Tibial artery (tissue), 4 donors: ENCODE measurements at regions not wholly inside any gene's neighbourhood (a gene's known extent, or its start where the extent isn't known, plus 50 kb on each side); places are given as distances from the start of the nearest gene placed in this dataset.

Experiments
- DNase-seq, 2 donors: peaks; one replicate each; pipeline ENCODE4 v3.0.0-alpha.2; 2019
- H3K27ac ChIP-seq, 2 donors: fragments of 200-600 bp; sonication (generic) in 1 of 2; 1 replicate in 1 of 2; 2 replicates in 1 of 2; pipeline ENCODE4 v1.5.1; 2018 to 2019; ENCODE audit warnings: mild to moderate bottlenecking in 1 of 2
- H3K27me3 ChIP-seq, 2 donors: fragments of 200-600 bp; sonication (generic) in 1 of 2; one replicate each; pipeline versions ENCODE4 v1.5.1 to v1.6.0; 2016 to 2019
- H3K36me3 ChIP-seq, 3 donors: fragments of 200-600 bp; sonication (generic) in 2 of 3; one replicate each; pipeline ENCODE4 v1.5.1; 2016 to 2019; ENCODE audit warnings: mild to moderate bottlenecking in 2 of 3
- H3K4me1 ChIP-seq, 4 donors: fragments of 200-600 bp; sonication (generic) in 2 of 4; 1 replicate in 3 of 4; 2 replicates in 1 of 4; pipeline ENCODE4 v1.5.1; 2016 to 2019
- H3K4me3 ChIP-seq, 2 donors: fragments of 200-600 bp; sonication (generic) in 1 of 2; 1 replicate in 1 of 2; 2 replicates in 1 of 2; pipeline ENCODE4 v1.5.1; 2018 to 2019; ENCODE audit warnings: mild to moderate bottlenecking in 2 of 2
- H3K9me3 ChIP-seq, 3 donors: fragments of 200-600 bp; sonication (generic) in 1 of 3; one replicate each; pipeline ENCODE4 v1.5.1; 2016 to 2019
- intact Hi-C: fragments of 100-400 bp; cut with DNase I; formaldehyde crosslinking; loops from one replicate; pipeline ENCODE4 v1.15.0; 2023; ENCODE audit warnings: low total_unique reads
- TF ChIP-seq, protein P1 (sequence below), 2 experiments: fragments of 200-600 bp in 1 of 2; fragments of 450-650 bp in 1 of 2; IDR thresholded peaks; one replicate each; pipeline ENCODE4 v1.5.1; 2017 to 2019; ENCODE audit warnings: antibody characterized with exemption in 2 of 2, mild to moderate bottlenecking in 1 of 2, moderate library complexity in 1 of 2

DNA sequence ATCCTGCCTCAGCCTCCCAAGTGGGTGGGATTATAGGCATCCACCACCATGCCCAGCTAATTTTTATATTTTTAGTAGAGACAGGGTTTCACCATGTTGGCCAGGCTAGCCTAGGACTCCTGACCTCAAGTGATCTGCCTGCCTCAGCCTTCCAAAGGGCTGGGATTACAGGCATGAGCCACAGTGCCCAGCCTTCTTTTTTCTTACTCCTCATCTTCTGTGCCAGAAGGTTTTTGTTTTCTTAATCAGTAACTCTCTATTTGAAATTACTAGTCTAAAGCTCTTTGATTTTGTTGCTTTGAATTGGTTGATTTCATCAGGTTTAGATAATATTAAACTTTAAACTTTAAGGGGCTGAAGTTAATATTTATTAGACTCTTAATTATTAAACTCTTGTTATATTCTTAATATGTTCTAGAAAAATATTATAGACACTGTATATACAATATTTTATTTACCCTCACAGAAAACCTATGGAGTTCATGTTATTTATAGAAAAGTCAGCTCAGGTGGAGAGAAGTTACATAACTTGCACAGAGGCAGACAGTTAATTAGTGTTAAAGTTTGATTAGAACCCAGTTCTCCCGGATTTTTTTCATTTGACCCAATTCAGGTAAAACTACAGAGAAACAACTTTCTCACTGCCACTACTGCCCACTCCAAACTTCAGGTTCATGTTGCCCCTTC is 177.4 kb upstream of the SGK1 start:
- no peak overlapping the region for H3K27ac ChIP-seq
- DNase-seq: no peak
- intact Hi-C loops: no loop called here

DNA sequence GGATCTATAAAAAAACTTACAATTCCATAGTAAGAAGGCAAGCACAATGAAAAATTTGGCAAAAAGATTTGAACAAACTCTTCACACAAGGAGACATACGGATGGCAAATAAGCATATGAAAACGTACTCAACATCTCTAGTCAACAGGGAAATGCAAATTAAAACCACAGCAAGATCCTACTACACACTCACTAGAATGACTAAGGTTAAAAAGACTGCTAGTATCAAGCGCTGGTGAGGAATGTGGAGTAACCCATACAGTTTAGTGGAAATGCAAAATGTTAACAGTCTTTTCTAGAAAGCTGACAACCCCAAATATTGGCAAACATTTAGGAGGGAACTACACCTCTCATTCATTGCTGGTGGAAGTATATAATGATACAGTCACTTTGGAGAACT is 175.9 kb upstream of the SGK1 start:
- Histone ChIP-seq H3K9me3 (no peaks in the 10 kb centered on the region), H3K27me3 (no peaks in the 10 kb centered on the region), H3K4me1 (no peaks in the 10 kb centered on the region), H3K27ac (no peak overlapping the region), H3K36me3 (no peaks in the 10 kb centered on the region), H3K4me3 (no peak overlapping the region)
- intact Hi-C loops: no loop called here
- no peak for DNase-seq
- TF ChIP-seq, protein P1, sequence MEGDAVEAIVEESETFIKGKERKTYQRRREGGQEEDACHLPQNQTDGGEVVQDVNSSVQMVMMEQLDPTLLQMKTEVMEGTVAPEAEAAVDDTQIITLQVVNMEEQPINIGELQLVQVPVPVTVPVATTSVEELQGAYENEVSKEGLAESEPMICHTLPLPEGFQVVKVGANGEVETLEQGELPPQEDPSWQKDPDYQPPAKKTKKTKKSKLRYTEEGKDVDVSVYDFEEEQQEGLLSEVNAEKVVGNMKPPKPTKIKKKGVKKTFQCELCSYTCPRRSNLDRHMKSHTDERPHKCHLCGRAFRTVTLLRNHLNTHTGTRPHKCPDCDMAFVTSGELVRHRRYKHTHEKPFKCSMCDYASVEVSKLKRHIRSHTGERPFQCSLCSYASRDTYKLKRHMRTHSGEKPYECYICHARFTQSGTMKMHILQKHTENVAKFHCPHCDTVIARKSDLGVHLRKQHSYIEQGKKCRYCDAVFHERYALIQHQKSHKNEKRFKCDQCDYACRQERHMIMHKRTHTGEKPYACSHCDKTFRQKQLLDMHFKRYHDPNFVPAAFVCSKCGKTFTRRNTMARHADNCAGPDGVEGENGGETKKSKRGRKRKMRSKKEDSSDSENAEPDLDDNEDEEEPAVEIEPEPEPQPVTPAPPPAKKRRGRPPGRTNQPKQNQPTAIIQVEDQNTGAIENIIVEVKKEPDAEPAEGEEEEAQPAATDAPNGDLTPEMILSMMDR (IDR thresholded peaks at IDR 0.05): no peak

More for the DNA sequence above, 177.4 kb upstream of the SGK1 start:
- Histone ChIP-seq H3K36me3 (no peaks in the 10 kb centered on the region), H3K4me3 (no peak overlapping the region), H3K27me3 (no peaks in the 10 kb centered on the region), H3K4me1 (no peaks in the 10 kb centered on the region), H3K9me3 (no peaks in the 10 kb centered on the region)
- TF ChIP-seq, protein P1 (IDR thresholded peaks at IDR 0.05): no peak

DNA sequence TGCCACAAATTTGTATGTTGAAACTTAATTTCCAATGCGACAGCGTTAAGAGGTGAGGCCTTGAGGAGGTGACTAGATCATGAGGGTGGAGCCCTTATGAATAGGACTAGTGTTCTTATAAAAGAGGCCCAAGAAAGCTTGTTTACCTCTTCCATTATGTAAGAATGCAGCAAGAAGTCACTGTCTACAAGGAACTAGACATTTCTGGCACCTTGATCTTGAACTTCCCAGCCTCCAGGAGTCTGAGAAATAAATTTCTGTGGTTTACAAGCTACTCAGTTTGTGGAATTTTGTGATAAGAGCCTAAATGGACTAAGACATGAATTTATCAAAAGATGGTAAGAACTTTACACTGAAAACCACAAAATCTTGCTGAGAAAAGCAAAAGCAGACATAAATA is 173.6 kb upstream of the SGK1 start:
- Histone ChIP-seq H3K27ac (no peak overlapping the region), H3K9me3 (no peaks in the 10 kb centered on the region), H3K4me1 (no peaks in the 10 kb centered on the region), H3K4me3 (no peak overlapping the region), H3K36me3 (no peaks in the 10 kb centered on the region), H3K27me3 (no peaks in the 10 kb centered on the region)
- intact Hi-C loops: no loop called here
- TF ChIP-seq, protein P1 (IDR thresholded peaks at IDR 0.05): no peak
- no peak for DNase-seq

DNA sequence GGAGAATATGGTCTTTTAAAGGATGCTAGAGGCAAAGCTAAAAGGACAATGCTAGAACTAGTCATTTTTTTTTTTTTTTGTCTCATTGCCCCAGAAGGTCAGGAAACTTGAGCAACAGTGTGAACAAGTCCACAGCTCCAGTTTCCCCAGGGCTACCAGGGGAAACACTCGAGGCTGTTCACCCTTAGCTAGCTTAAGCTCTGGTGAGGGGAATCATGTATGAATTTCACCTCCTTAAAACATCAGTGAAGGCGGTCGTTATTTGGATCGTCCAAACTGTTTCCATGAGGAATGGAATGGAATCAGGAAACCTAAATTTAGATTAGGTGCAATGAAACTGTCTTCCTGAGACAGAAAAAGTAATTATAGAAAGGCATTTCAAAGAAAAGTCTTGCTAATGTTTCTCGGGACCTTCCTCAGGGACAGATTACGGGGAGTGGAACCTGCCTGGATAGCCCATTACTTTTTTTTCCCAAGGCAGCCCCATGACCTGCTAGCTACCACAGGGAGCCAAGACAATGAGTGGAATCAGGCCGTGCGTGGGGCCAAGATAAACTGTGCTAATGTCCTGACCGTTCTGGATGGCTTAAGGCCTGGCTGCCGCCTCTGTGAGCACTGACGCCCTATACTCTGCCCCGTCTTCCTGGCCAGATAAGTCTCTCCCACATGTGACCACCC is 164.8 kb upstream of the SGK1 start:
- H3K36me3 ChIP-seq: no peaks in the 10 kb centered on the region
- peak; percentile 59 to 70 for DNase-seq
- TF ChIP-seq, protein P1 (IDR thresholded peaks at IDR 0.05): no peak
- H3K27ac ChIP-seq: peak overlapping the region in 1 of 2 donors; percentile 10
- no peak overlapping the region for H3K4me3 ChIP-seq
- no peaks in the 10 kb centered on the region for H3K27me3 ChIP-seq
- intact Hi-C loops: no loop called here
- peaks cover 0 to 12% (median 2%) of the 10 kb centered on the region in 4 donors for H3K4me1 ChIP-seq
- H3K9me3 ChIP-seq: no peaks in the 10 kb centered on the region

DNA sequence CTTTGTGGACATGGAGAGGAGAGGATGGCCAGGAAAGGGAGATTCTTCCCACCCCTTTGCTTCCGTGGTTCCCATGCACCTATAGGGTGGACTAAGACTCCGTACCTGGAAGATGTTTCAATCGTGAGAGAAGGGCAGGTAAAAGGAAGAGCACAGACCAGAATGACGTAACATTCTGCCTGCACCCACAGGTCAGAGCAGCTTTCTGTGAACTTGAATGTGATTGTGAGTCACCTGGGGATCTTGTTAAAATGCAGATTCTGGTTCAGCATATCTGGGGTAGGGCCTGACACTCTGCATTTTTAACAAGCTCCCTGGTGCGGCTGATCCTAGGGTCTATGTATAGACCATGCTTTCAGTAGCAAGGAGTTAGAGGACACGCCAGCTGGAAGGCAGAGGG is 164.1 kb upstream of the SGK1 start:
- Histone ChIP-seq H3K4me1 (peaks cover 0 to 12% (median 2%) of the 10 kb centered on the region in 4 donors), H3K9me3 (no peaks in the 10 kb centered on the region), H3K36me3 (no peaks in the 10 kb centered on the region), H3K4me3 (no peak overlapping the region), H3K27ac (no peak overlapping the region), H3K27me3 (no peaks in the 10 kb centered on the region)
- intact Hi-C loops: no loop called here
- no peak for DNase-seq
- TF ChIP-seq, protein P1 (IDR thresholded peaks at IDR 0.05): no peak
